H1 (cell line): ENCODE measurements at regions not wholly inside any gene's neighbourhood (a gene's known extent, or its start where the extent isn't known, plus 50 kb on each side); places are given as distances from the start of the nearest gene placed in this dataset.

Source experiments
- CTCF ChIA-PET: fragments of 300-600 bp; sonication (Branson Sonifier 250); formaldehyde crosslinking; loops from one replicate; lab custom pipeline; 2021; ENCODE audit not compliant: partially characterized antibody; lab: Charles Lee
- POLR2A ChIA-PET: fragments of 300-600 bp; sonication (Branson Sonifier 250); formaldehyde crosslinking; loops from one replicate; lab custom pipeline; 2021; ENCODE audit warnings: inconsistent platforms; ENCODE audit not compliant: partially characterized antibody; lab: Charles Lee
- DNase-seq, 2 experiments: peaks; one replicate each; pipeline versions ENCODE4 v3.0.0 to v3.0.0-alpha.2; 2010 to 2022; ENCODE audit warnings: low spot score in 2 of 2, low read depth in 1 of 2, mixed read lengths in 1 of 2
- FAIRE-seq: peaks from 2 replicates; lab custom pipeline; 2011; peaks lifted over from hg19 to GRCh38; lab: Jason Lieb, UNC
- H2AFZ ChIP-seq: 2 replicates; pipeline ENCODE4 v1.8.1; 2012; ENCODE audit warnings: low read length, inconsistent platforms
- H2AK5ac ChIP-seq: 2 replicates; pipeline ENCODE4 v1.6.1; 2013; ENCODE audit warnings: low read depth, low read length
- H2BK120ac ChIP-seq: replicated peaks from 2 replicates; pipeline ENCODE3; 2013; ENCODE audit warnings: low read depth, low read length, inconsistent platforms
- H2BK12ac ChIP-seq: 2 replicates; pipeline ENCODE4 v1.6.1; 2013; ENCODE audit warnings: low read depth, low read length
- H2BK15ac ChIP-seq: 2 replicates; pipeline ENCODE4 v1.6.1; 2013; ENCODE audit warnings: low read length
- H2BK20ac ChIP-seq: 2 replicates; pipeline ENCODE4 v1.6.1; 2013; ENCODE audit warnings: low read length
- H2BK5ac ChIP-seq: 2 replicates; pipeline ENCODE4 v1.6.1; 2013; ENCODE audit warnings: low read depth, low read length
- H3K14ac ChIP-seq: 2 replicates; pipeline ENCODE4 v1.6.1; 2013; ENCODE audit warnings: inconsistent platforms; ENCODE audit not compliant: insufficient read length
- H3K18ac ChIP-seq: 2 replicates; pipeline ENCODE4 v1.6.1; 2013; ENCODE audit warnings: low read length; ENCODE audit errors: extremely low read depth
- H3K23ac ChIP-seq: 2 replicates; pipeline ENCODE4 v1.6.1; 2013; ENCODE audit warnings: inconsistent platforms; ENCODE audit not compliant: insufficient read length
- H3K23me2 ChIP-seq: 2 replicates; pipeline ENCODE4 v1.6.1; 2013; ENCODE audit warnings: low read depth, low read length
- H3K27ac ChIP-seq: 2 replicates; pipeline ENCODE4 v1.6.1; 2011; ENCODE audit warnings: low read depth, low read length, inconsistent platforms
- H3K27me3 ChIP-seq, 4 experiments: replicated peaks in 1 of 4; 1 replicate in 1 of 4; 2 replicates in 3 of 4; pipeline versions ENCODE4 v1.6.1 to v1.8.1; 2011 to 2013; ENCODE audit warnings: low read length in 3 of 4, mild to moderate bottlenecking in 3 of 4, inconsistent platforms in 2 of 4, mixed read lengths in 2 of 4, moderate library complexity in 1 of 4; ENCODE audit not compliant: control insufficient read depth in 3 of 4, insufficient read depth in 3 of 4; ENCODE audit errors: extremely low read depth in 1 of 4
- H3K36me3 ChIP-seq, 4 experiments: 2 replicates each; pipeline versions ENCODE4 v1.6.1 to v1.8.1; 2011 to 2013; ENCODE audit warnings: mild to moderate bottlenecking in 4 of 4, low read length in 3 of 4, moderate library complexity in 2 of 4, control low read depth in 1 of 4, inconsistent platforms in 1 of 4; ENCODE audit not compliant: insufficient read depth in 4 of 4, control insufficient read depth in 2 of 4
- H3K4ac ChIP-seq: replicated peaks from 2 replicates; pipeline ENCODE3; 2013; ENCODE audit warnings: low read length, low read depth, mixed read lengths, inconsistent platforms; ENCODE audit not compliant: insufficient read length
- H3K4me1 ChIP-seq, 4 experiments: replicated peaks in 1 of 4; 1 replicate in 1 of 4; 2 replicates in 3 of 4; pipeline versions ENCODE4 v1.6.1 to v1.8.1; 2011 to 2013; ENCODE audit warnings: low read length in 3 of 4, inconsistent platforms in 2 of 4, mixed read lengths in 1 of 4; ENCODE audit not compliant: insufficient read depth in 4 of 4, control insufficient read depth in 3 of 4
- H3K4me2 ChIP-seq, 2 experiments: 2 replicates each; pipeline versions ENCODE4 v1.6.1 to v1.8.1; 2011 to 2013; ENCODE audit warnings: low read depth in 2 of 2, low read length in 2 of 2, control low read depth in 1 of 2, inconsistent platforms in 1 of 2, mild to moderate bottlenecking in 1 of 2; ENCODE audit not compliant: insufficient read depth in 1 of 2
- H3K4me3 ChIP-seq, 4 experiments: fragments of 200-600, 300-600 bp in 1 of 4; sonication (generic), shearing (Covaris generic), sonication (Bioruptor Twin) in 1 of 4; 2 replicates each; pipeline versions ENCODE4 v1.5.1 to v1.8.1; 2011 to 2016; ENCODE audit warnings: low read length in 4 of 4, low read depth in 3 of 4, control low read depth in 2 of 4, inconsistent platforms in 2 of 4, mild to moderate bottlenecking in 2 of 4, mixed read lengths in 1 of 4, moderate library complexity in 1 of 4; ENCODE audit not compliant: insufficient read depth in 2 of 4; ENCODE audit errors: extremely low read depth in 1 of 4
- H3K56ac ChIP-seq: replicated peaks from 2 replicates; pipeline ENCODE3; 2013; ENCODE audit warnings: low read depth, mild to moderate bottlenecking, mixed read lengths, low read length, inconsistent platforms; ENCODE audit not compliant: insufficient read length
- H3K79me1 ChIP-seq: 2 replicates; pipeline ENCODE4 v1.6.1; 2013; ENCODE audit warnings: low read depth, low read length, control low read depth
- H3K79me2 ChIP-seq, 2 experiments: 2 replicates each; pipeline versions ENCODE4 v1.6.1 to v1.8.1; 2012 to 2013; ENCODE audit warnings: low read length in 2 of 2, mild to moderate bottlenecking in 2 of 2, inconsistent platforms in 1 of 2; ENCODE audit not compliant: insufficient read depth in 2 of 2, control insufficient read depth in 1 of 2
- H3K9ac ChIP-seq, 4 experiments: replicated peaks in 1 of 4; 1 replicate in 1 of 4; 2 replicates in 3 of 4; pipeline versions ENCODE4 v1.6.1 to v1.8.1; 2011 to 2013; ENCODE audit warnings: low read depth in 3 of 4, low read length in 3 of 4, control low read depth in 2 of 4, mild to moderate bottlenecking in 2 of 4, moderate library complexity in 2 of 4, inconsistent platforms in 1 of 4; ENCODE audit errors: extremely low read depth in 1 of 4
- H3K9me3 ChIP-seq, 2 experiments: 2 replicates each; pipeline versions ENCODE4 v1.6.1 to v1.8.1; 2012 to 2013; ENCODE audit warnings: mild to moderate bottlenecking in 2 of 2, moderate library complexity in 2 of 2, control low read depth in 1 of 2, inconsistent platforms in 1 of 2, low read depth in 1 of 2, low read length in 1 of 2, mixed read lengths in 1 of 2; ENCODE audit not compliant: insufficient read depth in 2 of 2
- H4K20me1 ChIP-seq, 2 experiments: replicated peaks in 1 of 2; 2 replicates each; pipeline versions ENCODE3 to v1.8.1; 2011 to 2013; ENCODE audit warnings: inconsistent platforms in 2 of 2, low read length in 2 of 2, mild to moderate bottlenecking in 1 of 2; ENCODE audit not compliant: insufficient read depth in 2 of 2, control insufficient read depth in 1 of 2
- H4K5ac ChIP-seq: 2 replicates; pipeline ENCODE4 v1.6.1; 2013; ENCODE audit warnings: low read length, low read depth, mixed read lengths, inconsistent platforms; ENCODE audit not compliant: insufficient read length
- H4K8ac ChIP-seq: 2 replicates; pipeline ENCODE4 v1.8.0; 2013; ENCODE audit warnings: mild to moderate bottlenecking, moderate library complexity, low read length, inconsistent platforms; ENCODE audit not compliant: insufficient read depth; ENCODE audit errors: extremely low read depth
- H4K91ac ChIP-seq: replicated peaks from 2 replicates; pipeline ENCODE3; 2013; ENCODE audit warnings: low read length, mixed read lengths, inconsistent platforms; ENCODE audit not compliant: insufficient read length
- CBX8 ChIP-seq: fragments of 300-800, 300-1000 bp; sonication (generic); IDR thresholded peaks from 2 replicates; pipeline ENCODE4 v1.7.1; 2016; ENCODE audit warnings: low read depth, low read length, borderline replicate concordance
- EGR1 ChIP-seq: IDR thresholded peaks from 2 replicates; pipeline ENCODE4 v1.6.1; 2011; ENCODE audit warnings: low read depth, low read length, borderline replicate concordance
- RAD21 ChIP-seq, 2 experiments: IDR thresholded peaks in 1 of 2; conservative IDR thresholded peaks in 1 of 2; 2 replicates each; pipeline ENCODE4 v1.6.1; 2011; ENCODE audit warnings: low read depth in 2 of 2, low read length in 2 of 2, improper control_type of control experiment in 1 of 2, inconsistent platforms in 1 of 2, mild to moderate bottlenecking in 1 of 2, moderate library complexity in 1 of 2
- SIN3A ChIP-seq, 2 experiments: IDR thresholded peaks in 1 of 2; conservative IDR thresholded peaks in 1 of 2; 2 replicates each; pipeline ENCODE4 v1.6.1; 2011 to 2012; ENCODE audit warnings: low read length in 2 of 2, improper control_type of control experiment in 1 of 2, low read depth in 1 of 2, mild to moderate bottlenecking in 1 of 2
- SP2 ChIP-seq: IDR thresholded peaks from 2 replicates; pipeline ENCODE4 v1.6.1; 2012; ENCODE audit warnings: mild to moderate bottlenecking, low read length, inconsistent platforms
- TAF7 ChIP-seq: optimal IDR thresholded peaks from 2 replicates; pipeline ENCODE3; 2011; ENCODE audit warnings: low read depth, mild to moderate bottlenecking, inconsistent platforms, low read length, moderate library complexity, borderline replicate concordance
- WGBS, 2 experiments: shearing (Covaris generic) in 1 of 2; methylation state at CpG; one replicate each; pipeline versions ENCODE4 v1.1.6 to v1.1.7; 2013 to 2015; ENCODE audit warnings: low lambda C conversion rate in 2 of 2, mixed read lengths in 2 of 2, inconsistent platforms in 1 of 2, low coverage in 1 of 2, missing lambda C conversion rate in 1 of 2; ENCODE audit not compliant: insufficient replicate concordance in 2 of 2, insufficient coverage in 1 of 2, insufficient read length in 1 of 2; ENCODE audit errors: extremely low coverage in 1 of 2, missing lambda C conversion rate in 1 of 2; 5-methylcytosine and 5-hydroxymethylcytosine counted together

GRCh38 chr2:150030436-150031190 lies 443.0 kb upstream of the MMADHC start:
- no peak overlapping the region for H3K18ac ChIP-seq
- H3K79me2 ChIP-seq: no peaks in the 10 kb centered on the region
- H3K4me3 ChIP-seq: no peak overlapping the region
- H3K27me3 ChIP-seq: no peaks in the 10 kb centered on the region
- no peak overlapping the region for H4K8ac ChIP-seq
- no peaks in the 10 kb centered on the region for H3K9me3 ChIP-seq
- no peaks in the 10 kb centered on the region for H3K23me2 ChIP-seq
- FAIRE-seq (no peak), DNase-seq (no peak)
- H2BK120ac ChIP-seq: no peak overlapping the region
- no peak overlapping the region for H2AK5ac ChIP-seq
- CTCF ChIA-PET: no interaction called here
- no peaks in the 10 kb centered on the region for H3K79me1 ChIP-seq
- H3K4me2 ChIP-seq: no peak overlapping the region
- no peak overlapping the region for H4K91ac ChIP-seq
- H3K23ac ChIP-seq: no peak overlapping the region
- POLR2A ChIA-PET: no interaction called here
- H3K27ac ChIP-seq: no peak overlapping the region
- H2BK5ac ChIP-seq: no peak overlapping the region
- H3K36me3 ChIP-seq: no peaks in the 10 kb centered on the region
- H3K56ac ChIP-seq: no peak overlapping the region
- H3K4me1 ChIP-seq: no peaks in the 10 kb centered on the region
- H2BK15ac ChIP-seq: no peak overlapping the region
- no peaks in the 10 kb centered on the region for H4K20me1 ChIP-seq
- WGBS, 2 experiments: 91% methylated on average over 3 of the region's 3 CpGs; no CpG with 5 or more reads in 1 of the 2 experiments
- H3K14ac ChIP-seq: no peak overlapping the region
- H4K5ac ChIP-seq: no peak overlapping the region
- H2BK12ac ChIP-seq: no peak overlapping the region
- no peak overlapping the region for H3K4ac ChIP-seq
- no peak for TF ChIP-seq TAF7
- TF ChIP-seq CBX8: no peak
- no peak for TF ChIP-seq SIN3A (conservative IDR thresholded peaks at IDR 0.05 in 1 of 2, IDR thresholded peaks at IDR 0.05 in 1 of 2; ENCODE audit: low read depth in 1 of 2, low read length in 2 of 2)
- no peak for TF ChIP-seq RAD21 (IDR thresholded peaks at IDR 0.05 in 1 of 2, conservative IDR thresholded peaks at IDR 0.05 in 1 of 2; ENCODE audit: low read depth in 2 of 2, low read length in 2 of 2)
- no peak for TF ChIP-seq EGR1
- no peak for TF ChIP-seq SP2
- TF ChIP-seq, all 59 proteins: peak for 0
- Histone ChIP-seq H3K9ac (no peak overlapping the region), H2AFZ (no peak overlapping the region; the same call in 1 of the 2 replicates), H2BK20ac (no peak overlapping the region)
